Astrocyte (in vitro differentiated cells and primary cell): ENCODE measurements at regions not wholly inside any gene's neighbourhood (a gene's known extent, or its start where the extent isn't known, plus 50 kb on each side); places are given as distances from the start of the nearest gene placed in this dataset.

Experiments
- DNase-seq: peaks from one replicate; pipeline ENCODE4 v3.0.0-alpha.2; 2010; ENCODE audit warnings: low read depth
- FAIRE-seq: peaks from 2 replicates; lab custom pipeline; 2011; peaks lifted over from hg19 to GRCh38; lab: Jason Lieb, UNC
- H2AFZ ChIP-seq: 2 replicates; pipeline ENCODE4 v1.6.0; 2012; ENCODE audit warnings: low read depth, low read length, inconsistent platforms
- H3K27ac ChIP-seq: 2 replicates; pipeline ENCODE4 v1.5.1; 2011; ENCODE audit warnings: low read depth, low read length, inconsistent platforms
- H3K27me3 ChIP-seq: 2 replicates; pipeline ENCODE4 v1.6.0; 2011; ENCODE audit warnings: low read length, inconsistent platforms; ENCODE audit not compliant: insufficient read depth
- H3K36me3 ChIP-seq: 2 replicates; pipeline ENCODE4 v1.5.1; 2011; ENCODE audit warnings: low read length, inconsistent platforms; ENCODE audit not compliant: insufficient read depth
- H3K4me1 ChIP-seq: 2 replicates; pipeline ENCODE4 v1.5.1; 2011; ENCODE audit warnings: low read length, inconsistent platforms; ENCODE audit not compliant: insufficient read depth
- H3K4me2 ChIP-seq: 2 replicates; pipeline ENCODE4 v1.6.0; 2012; ENCODE audit warnings: low read length, inconsistent platforms
- H3K4me3 ChIP-seq: 2 replicates; pipeline ENCODE4 v1.5.1; 2011; ENCODE audit warnings: low read depth, mild to moderate bottlenecking, low read length, inconsistent platforms; ENCODE audit not compliant: insufficient read depth
- H3K79me2 ChIP-seq: 2 replicates; pipeline ENCODE4 v1.6.0; 2012; ENCODE audit warnings: mild to moderate bottlenecking, low read length, inconsistent platforms; ENCODE audit not compliant: insufficient read depth
- H3K9ac ChIP-seq: 2 replicates; pipeline ENCODE4 v1.6.0; 2012; ENCODE audit warnings: mild to moderate bottlenecking, low read length, inconsistent platforms
- H3K9me3 ChIP-seq: 2 replicates; pipeline ENCODE4 v1.5.1; 2012; ENCODE audit warnings: low read depth, mild to moderate bottlenecking, low read length, inconsistent platforms; ENCODE audit not compliant: insufficient read depth
- H4K20me1 ChIP-seq: 2 replicates; pipeline ENCODE4 v1.6.0; 2012; ENCODE audit warnings: low read length, inconsistent platforms; ENCODE audit not compliant: insufficient read depth
- H3K27ac Mint-ChIP-seq: one replicate; pipeline ENCODE4 v1.8.0; 2021; ENCODE audit warnings: mild to moderate bottlenecking, mixed read lengths; ENCODE audit not compliant: unreplicated experiment
- H3K27me3 Mint-ChIP-seq: one replicate; pipeline ENCODE4 v1.8.0; 2021; ENCODE audit warnings: low read depth, mixed read lengths; ENCODE audit not compliant: unreplicated experiment
- H3K36me3 Mint-ChIP-seq: one replicate; pipeline ENCODE4 v1.8.0; 2021; ENCODE audit warnings: low read depth, mixed read lengths; ENCODE audit not compliant: unreplicated experiment
- H3K4me1 Mint-ChIP-seq: one replicate; pipeline ENCODE4 v1.8.0; 2021; ENCODE audit warnings: low read depth, mixed read lengths; ENCODE audit not compliant: unreplicated experiment
- H3K4me3 Mint-ChIP-seq: one replicate; pipeline ENCODE4 v1.8.0; 2021; ENCODE audit warnings: mild to moderate bottlenecking, moderate library complexity, mixed read lengths; ENCODE audit not compliant: unreplicated experiment
- H3K9me3 Mint-ChIP-seq: one replicate; pipeline ENCODE4 v1.8.0; 2021; ENCODE audit warnings: mild to moderate bottlenecking, mixed read lengths; ENCODE audit not compliant: unreplicated experiment
- CTCF ChIP-seq: IDR thresholded peaks from 2 replicates; pipeline ENCODE4 v1.5.1; 2011; ENCODE audit warnings: low read depth, mild to moderate bottlenecking, inconsistent platforms, low read length, moderate library complexity; ENCODE audit not compliant: insufficient read depth
- EZH2 ChIP-seq: IDR thresholded peaks from 2 replicates; pipeline ENCODE4 v1.6.1; 2012; ENCODE audit warnings: mild to moderate bottlenecking, low read length, inconsistent platforms; ENCODE audit not compliant: insufficient read depth

GRCh38 chr19:16015805-16016173, 60.5 kb upstream of the TPM4 start:
- Histone ChIP-seq H3K27ac (no peak overlapping the region), H3K9me3 (no peaks in the 10 kb centered on the region), H3K9ac (no peak overlapping the region), H3K4me2 (no peak overlapping the region), H3K4me3 (no peak overlapping the region), H4K20me1 (no peaks in the 10 kb centered on the region), H3K27me3 (no peaks in the 10 kb centered on the region), H3K79me2 (no peaks in the 10 kb centered on the region), H3K4me1 (no peaks in the 10 kb centered on the region), H3K36me3 (no peaks in the 10 kb centered on the region), H2AFZ (no peak overlapping the region)
- no peaks in the 10 kb centered on the region for H3K4me1 Mint-ChIP-seq
- no peaks in the 10 kb centered on the region for H3K36me3 Mint-ChIP-seq
- TF ChIP-seq EZH2 (no peak), CTCF (no peak)
- H3K27me3 Mint-ChIP-seq: no peaks in the 10 kb centered on the region
- DNase-seq (no peak), FAIRE-seq (no peak)
- no peak overlapping the region for H3K4me3 Mint-ChIP-seq
- no peak overlapping the region for H3K27ac Mint-ChIP-seq
- peaks cover 23% of the 10 kb centered on the region for H3K9me3 Mint-ChIP-seq

DNA sequence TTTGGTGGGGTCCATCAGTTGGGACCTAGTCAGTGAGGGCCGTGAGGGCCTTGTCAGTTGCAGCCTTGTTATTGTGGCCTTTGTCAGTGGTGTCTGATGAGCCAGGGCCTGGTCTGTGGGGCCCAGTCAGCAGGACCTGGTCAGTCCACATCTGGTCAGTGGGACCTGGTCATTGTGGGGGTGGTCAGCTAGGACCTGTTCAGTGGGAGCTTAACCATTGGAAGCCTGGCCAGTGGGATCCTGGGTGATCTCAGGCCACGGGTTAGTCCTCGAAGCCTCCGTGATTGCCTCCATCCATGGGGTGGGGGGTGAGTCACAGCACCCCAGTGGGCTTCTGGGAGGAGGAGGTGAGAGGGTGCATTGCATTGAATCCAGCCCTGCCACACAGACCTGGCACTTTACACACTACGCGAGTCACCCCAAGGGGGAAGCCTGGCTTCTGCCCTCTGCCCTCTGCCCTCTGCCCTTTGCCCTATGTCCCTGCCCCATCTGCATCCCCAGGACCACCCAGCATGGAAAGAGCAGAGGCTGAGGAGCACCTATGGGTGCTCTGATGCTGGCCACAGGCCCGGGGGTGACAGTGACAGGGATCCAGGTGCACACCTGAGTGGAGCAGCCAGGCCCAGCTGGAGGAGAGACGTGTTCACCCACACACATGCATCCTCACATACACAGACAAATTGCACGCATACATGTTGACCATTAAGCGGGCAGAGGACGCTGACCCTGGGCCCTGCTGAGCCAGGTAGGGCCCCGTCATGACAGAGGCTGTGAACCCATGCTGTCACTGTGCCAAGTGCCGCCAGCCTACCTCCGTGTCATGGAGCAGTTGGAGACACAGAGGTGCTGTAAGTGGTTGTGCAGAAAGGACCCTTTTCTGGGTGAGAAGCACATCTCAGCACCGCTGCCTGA, 59.8 kb upstream of the TPM4 start:
- no peak for TF ChIP-seq CTCF
- no peak for TF ChIP-seq EZH2
- Mint-ChIP-seq H3K9me3 (peaks cover 27% of the 10 kb centered on the region), H3K27me3 (no peaks in the 10 kb centered on the region), H3K4me1 (no peaks in the 10 kb centered on the region), H3K4me3 (no peak overlapping the region), H3K27ac (no peak overlapping the region), H3K36me3 (no peaks in the 10 kb centered on the region)
- FAIRE-seq: no peak
- Histone ChIP-seq H3K9me3 (no peaks in the 10 kb centered on the region), H3K27me3 (no peaks in the 10 kb centered on the region), H3K4me3 (no peak overlapping the region), H3K9ac (no peak overlapping the region), H3K79me2 (no peaks in the 10 kb centered on the region), H4K20me1 (no peaks in the 10 kb centered on the region), H2AFZ (no peak overlapping the region), H3K27ac (no peak overlapping the region), H3K4me2 (no peak overlapping the region), H3K4me1 (no peaks in the 10 kb centered on the region), H3K36me3 (no peaks in the 10 kb centered on the region)
- DNase-seq: no peak

DNA sequence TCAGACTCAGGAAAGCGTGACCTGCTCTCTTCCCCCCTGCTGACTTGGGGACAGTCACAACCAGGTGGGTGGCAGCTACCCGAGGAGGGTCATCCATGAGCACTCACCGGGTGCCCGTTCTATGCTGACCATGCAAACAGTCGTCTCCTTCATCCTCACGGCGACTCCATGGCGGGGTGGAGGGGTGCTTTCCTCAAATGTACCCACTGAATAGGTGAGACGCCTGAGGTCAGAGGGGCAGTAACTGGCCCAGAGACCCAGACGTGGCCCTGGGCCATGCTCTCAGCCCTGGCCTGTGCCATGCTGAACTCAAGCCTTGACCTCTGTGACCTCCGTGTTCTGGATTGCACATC, 59.2 kb upstream of the TPM4 start:
- no peak overlapping the region for H3K4me3 Mint-ChIP-seq
- no peak overlapping the region for H3K27ac Mint-ChIP-seq
- H3K9ac ChIP-seq: no peak overlapping the region
- no peaks in the 10 kb centered on the region for H3K27me3 ChIP-seq
- DNase-seq (no peak), FAIRE-seq (no peak)
- no peaks in the 10 kb centered on the region for H3K79me2 ChIP-seq
- no peaks in the 10 kb centered on the region for H3K27me3 Mint-ChIP-seq
- H3K27ac ChIP-seq: no peak overlapping the region
- no peaks in the 10 kb centered on the region for H3K4me1 ChIP-seq
- H3K36me3 ChIP-seq: no peaks in the 10 kb centered on the region
- TF ChIP-seq EZH2: no peak
- no peak for TF ChIP-seq CTCF
- H4K20me1 ChIP-seq: no peaks in the 10 kb centered on the region
- H3K4me2 ChIP-seq: no peak overlapping the region
- H3K9me3 ChIP-seq: no peaks in the 10 kb centered on the region
- H3K36me3 Mint-ChIP-seq: no peaks in the 10 kb centered on the region
- no peaks in the 10 kb centered on the region for H3K4me1 Mint-ChIP-seq
- peaks cover 26% of the 10 kb centered on the region for H3K9me3 Mint-ChIP-seq
- no peak overlapping the region for H2AFZ ChIP-seq
- H3K4me3 ChIP-seq: no peak overlapping the region
